NCI-H2081 (cell line): ENCODE measurements at regions not wholly inside any gene's neighbourhood (a gene's known extent, or its start where the extent isn't known, plus 50 kb on each side); places are given as distances from the start of the nearest gene placed in this dataset.

Experiments used
- DNase-seq, 2 experiments: peaks; one replicate each; lab custom pipeline; 2025; lab: John Stamatoyannopoulos, UW

GRCh38 chr11:92482492-92483060 lies 258.0 kb downstream of the FAT3 start:
- no peak for DNase-seq

- DNase-seq: no peak
Measured at GRCh38 chr11:92484570-92484969, 260.0 kb downstream of the FAT3 start.

- DNase-seq: no peak
Measured at GRCh38 chr11:92489826-92490399, 265.3 kb downstream of the FAT3 start.

- DNase-seq: no peak
Measured at GRCh38 chr11:92492372-92492771, 267.8 kb downstream of the FAT3 start.

- DNase-seq: no peak
Measured at GRCh38 chr11:92495107-92495793, 270.6 kb downstream of the FAT3 start.

- DNase-seq: no peak
Measured at GRCh38 chr11:92500453-92500852, 275.8 kb downstream of the FAT3 start.

- DNase-seq: no peak
Measured at GRCh38 chr11:92501066-92501739, 276.6 kb downstream of the FAT3 start.

- DNase-seq: no peak
Measured at GRCh38 chr11:92504004-92504403, 279.4 kb downstream of the FAT3 start.

- DNase-seq: no peak
Measured at GRCh38 chr11:92504534-92504933, 279.9 kb downstream of the FAT3 start.

- DNase-seq: no peak
Measured at GRCh38 chr11:92505689-92506088, 281.1 kb downstream of the FAT3 start.

- no peak for DNase-seq
Measured at GRCh38 chr11:92506809-92507336, 282.3 kb downstream of the FAT3 start.

- DNase-seq: no peak
Measured at GRCh38 chr11:92510591-92510990, 286.0 kb downstream of the FAT3 start.

GRCh38 chr11:92511522-92512203 lies 287.0 kb downstream of the FAT3 start:
- no peak for DNase-seq

- no peak for DNase-seq
Measured at GRCh38 chr11:92512204-92512569, 287.6 kb downstream of the FAT3 start.

GRCh38 chr11:92523611-92524010 lies 299.0 kb downstream of the FAT3 start:
- no peak for DNase-seq

GRCh38 chr11:92524542-92524941 lies 299.9 kb downstream of the FAT3 start:
- no peak for DNase-seq

- no peak for DNase-seq
Measured at GRCh38 chr11:92527467-92527866, 302.8 kb downstream of the FAT3 start.

GRCh38 chr11:92528001-92528400 lies 303.4 kb downstream of the FAT3 start:
- DNase-seq: no peak

GRCh38 chr11:92531065-92531739 lies 306.6 kb downstream of the FAT3 start:
- no peak for DNase-seq

GRCh38 chr11:92533657-92534335 lies 309.2 kb downstream of the FAT3 start:
- no peak for DNase-seq

- no peak for DNase-seq
Measured at GRCh38 chr11:92536883-92537282, 312.3 kb downstream of the FAT3 start.
